ENCODE measurements at regions not wholly inside any gene's neighbourhood (a gene's known extent, or its start where the extent isn't known, plus 50 kb on each side); places are given as distances from the start of the nearest gene placed in this dataset.

DNA sequence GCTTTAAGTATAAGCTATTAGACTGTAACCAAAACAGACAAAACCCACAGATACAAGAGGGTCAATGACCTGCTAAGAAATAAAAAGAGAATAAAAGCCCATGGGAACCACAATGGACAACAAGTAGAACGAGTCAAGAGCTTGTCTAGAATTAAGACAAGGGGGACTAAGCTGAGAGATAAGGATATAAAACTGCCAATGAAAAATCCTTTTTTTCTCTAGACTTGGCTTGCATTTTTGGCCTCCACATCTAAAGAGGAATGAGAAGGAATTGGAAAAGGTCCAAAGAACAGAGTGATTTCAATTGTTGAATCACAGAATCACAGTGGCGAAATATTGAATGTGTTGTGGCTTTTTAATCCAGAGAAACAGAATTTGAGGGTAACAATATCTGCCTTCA is 135.7 kb downstream of the QDPR start:
- Histone ChIP-seq H3K27me3 (ENCODE audit: low read length) (peaks cover 13% of the 10 kb centered on the region), H3K4me3 (ENCODE audit: low read length) (no peak overlapping the region), H3K9me3 (ENCODE audit: low read length) (no peaks in the 10 kb centered on the region), H3K4me2 (ENCODE audit: low read length) (no peak overlapping the region), H3K9ac (ENCODE audit: low read length) (no peak overlapping the region), H3K4me1 (ENCODE audit: insufficient read depth, low read length) (no peaks in the 10 kb centered on the region), H3K27ac (ENCODE audit: low read length) (no peak overlapping the region), H4K20me1 (ENCODE audit: low read length) (no peaks in the 10 kb centered on the region), H3F3A (ENCODE audit: low read length, unreplicated experiment) (no peaks in the 10 kb centered on the region), H3K79me2 (ENCODE audit: low read length) (no peaks in the 10 kb centered on the region), H3K36me3 (ENCODE audit: low read depth, low read length) (no peaks in the 10 kb centered on the region), H3K9me2 (replicated peaks; ENCODE audit: low read length) (no peaks in the 10 kb centered on the region), H2AFZ (ENCODE audit: low read length) (no peak overlapping the region)
- POLR2A ChIA-PET (ENCODE audit: unreplicated experiment), result no interaction called here
- BruUV-seq (replicated peaks), result no TSS peak
- ATAC-seq (no peak), DNase-seq (no peak)
- CTCF ChIA-PET, result no interaction called here
- no peak for TF ChIP-seq EZH2phosphoT487 (IDR thresholded peaks at IDR 0.05; ENCODE audit: borderline replicate concordance, low read length)
- TF ChIP-seq, protein P1, sequence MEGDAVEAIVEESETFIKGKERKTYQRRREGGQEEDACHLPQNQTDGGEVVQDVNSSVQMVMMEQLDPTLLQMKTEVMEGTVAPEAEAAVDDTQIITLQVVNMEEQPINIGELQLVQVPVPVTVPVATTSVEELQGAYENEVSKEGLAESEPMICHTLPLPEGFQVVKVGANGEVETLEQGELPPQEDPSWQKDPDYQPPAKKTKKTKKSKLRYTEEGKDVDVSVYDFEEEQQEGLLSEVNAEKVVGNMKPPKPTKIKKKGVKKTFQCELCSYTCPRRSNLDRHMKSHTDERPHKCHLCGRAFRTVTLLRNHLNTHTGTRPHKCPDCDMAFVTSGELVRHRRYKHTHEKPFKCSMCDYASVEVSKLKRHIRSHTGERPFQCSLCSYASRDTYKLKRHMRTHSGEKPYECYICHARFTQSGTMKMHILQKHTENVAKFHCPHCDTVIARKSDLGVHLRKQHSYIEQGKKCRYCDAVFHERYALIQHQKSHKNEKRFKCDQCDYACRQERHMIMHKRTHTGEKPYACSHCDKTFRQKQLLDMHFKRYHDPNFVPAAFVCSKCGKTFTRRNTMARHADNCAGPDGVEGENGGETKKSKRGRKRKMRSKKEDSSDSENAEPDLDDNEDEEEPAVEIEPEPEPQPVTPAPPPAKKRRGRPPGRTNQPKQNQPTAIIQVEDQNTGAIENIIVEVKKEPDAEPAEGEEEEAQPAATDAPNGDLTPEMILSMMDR (conservative IDR thresholded peaks at IDR 0.05; ENCODE audit: low read depth, low read length), result no peak
- TF ChIP-seq EZH2 (IDR thresholded peaks at IDR 0.05; ENCODE audit: low read length, unreplicated experiment), result no peak
- intact Hi-C loops (cut with micrococcal nuclease), result no loop called here

DNA sequence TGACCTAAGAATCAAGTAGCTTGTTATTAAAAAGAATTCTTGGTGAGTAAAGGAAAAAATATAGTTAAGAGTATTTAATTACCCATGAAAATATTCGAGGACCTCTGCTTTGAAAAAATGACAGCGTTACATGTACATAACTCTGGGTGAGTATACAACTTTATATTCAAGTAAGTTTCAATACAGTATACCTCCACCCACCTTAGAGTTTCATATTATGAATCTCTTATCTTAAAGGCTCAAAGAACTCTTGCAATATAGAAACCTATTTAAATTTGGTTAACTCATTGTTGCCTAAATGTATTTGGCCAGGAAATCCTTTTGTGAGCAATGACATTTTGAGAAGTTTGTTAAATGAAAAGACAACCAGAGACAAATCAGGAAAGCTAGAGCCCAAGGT is 138.2 kb downstream of the QDPR start:
- Histone ChIP-seq H3K9ac (ENCODE audit: low read length) (no peak overlapping the region), H3K9me2 (replicated peaks; ENCODE audit: low read length) (no peaks in the 10 kb centered on the region), H3K27me3 (ENCODE audit: low read length) (no peaks in the 10 kb centered on the region; the same call in 1 of the 2 replicates), H3K4me2 (ENCODE audit: low read length) (no peak overlapping the region), H3F3A (ENCODE audit: low read length, unreplicated experiment) (no peaks in the 10 kb centered on the region), H2AFZ (ENCODE audit: low read length) (no peak overlapping the region), H3K36me3 (ENCODE audit: low read depth, low read length) (no peaks in the 10 kb centered on the region), H3K4me3 (ENCODE audit: low read length) (no peak overlapping the region), H3K27ac (ENCODE audit: low read length) (no peak overlapping the region), H3K4me1 (ENCODE audit: insufficient read depth, low read length) (no peaks in the 10 kb centered on the region), H4K20me1 (ENCODE audit: low read length) (no peaks in the 10 kb centered on the region), H3K79me2 (ENCODE audit: low read length) (no peaks in the 10 kb centered on the region), H3K9me3 (ENCODE audit: low read length) (no peaks in the 10 kb centered on the region)
- intact Hi-C loops (cut with micrococcal nuclease), result no loop called here
- BruUV-seq (replicated peaks), result no TSS peak
- no peak for DNase-seq
- POLR2A ChIA-PET (ENCODE audit: unreplicated experiment), result interaction anchor here (0.7 kb wide), 1 partner anchor 56 kb away, joined by 7 read pairs; no protein-coding TSS in a partner anchor
- TF ChIP-seq EZH2 (IDR thresholded peaks at IDR 0.05; ENCODE audit: low read length, unreplicated experiment) (no peak), EZH2phosphoT487 (IDR thresholded peaks at IDR 0.05; ENCODE audit: borderline replicate concordance, low read length) (no peak)
- TF ChIP-seq, protein P1 (conservative IDR thresholded peaks at IDR 0.05; ENCODE audit: low read depth, low read length), result no peak
- CTCF ChIA-PET, result no interaction called here
- no peak for ATAC-seq

DNA sequence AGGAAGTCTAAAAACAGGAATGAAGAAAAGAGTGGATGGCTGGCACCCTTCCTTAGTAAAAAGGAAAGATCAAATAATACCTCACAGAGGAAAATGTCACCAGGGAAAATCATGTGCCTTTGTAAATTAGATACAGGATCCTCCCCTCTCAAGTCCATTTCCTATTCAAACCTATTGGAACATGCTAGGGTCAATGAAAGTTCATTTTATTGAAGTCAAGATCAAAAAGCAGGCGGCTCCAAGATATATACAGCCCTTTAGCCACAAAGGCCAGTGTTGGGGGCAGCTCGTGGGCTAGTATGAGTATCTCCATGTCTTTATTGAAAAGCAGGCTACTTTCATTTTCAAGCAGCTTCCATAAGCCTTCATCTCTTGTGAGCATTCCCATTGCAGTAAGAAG is 141.1 kb downstream of the QDPR start:
- no peak overlapping the region for H3K4me2 ChIP-seq (ENCODE audit: low read length)
- no peaks in the 10 kb centered on the region for H3K4me1 ChIP-seq (ENCODE audit: insufficient read depth, low read length)
- no peaks in the 10 kb centered on the region for H3K9me3 ChIP-seq (ENCODE audit: low read length)
- intact Hi-C loops (cut with micrococcal nuclease), result no loop called here
- no peak overlapping the region for H3K27ac ChIP-seq (ENCODE audit: low read length)
- H3K36me3 ChIP-seq (ENCODE audit: low read depth, low read length), result no peaks in the 10 kb centered on the region
- CTCF ChIA-PET, result no interaction called here
- H3K79me2 ChIP-seq (ENCODE audit: low read length), result no peaks in the 10 kb centered on the region
- H3K27me3 ChIP-seq (ENCODE audit: low read length), result peaks cover 10% of the 10 kb centered on the region; the same call in 1 of the 2 replicates
- no peaks in the 10 kb centered on the region for H3F3A ChIP-seq (ENCODE audit: low read length, unreplicated experiment)
- DNase-seq, result no peak
- no peak for ATAC-seq
- H4K20me1 ChIP-seq (ENCODE audit: low read length), result no peaks in the 10 kb centered on the region
- no peak overlapping the region for H2AFZ ChIP-seq (ENCODE audit: low read length)
- no peaks in the 10 kb centered on the region for H3K9me2 ChIP-seq (replicated peaks; ENCODE audit: low read length)
- TF ChIP-seq EZH2 (IDR thresholded peaks at IDR 0.05; ENCODE audit: low read length, unreplicated experiment) (no peak), EZH2phosphoT487 (IDR thresholded peaks at IDR 0.05; ENCODE audit: borderline replicate concordance, low read length) (no peak)
- TF ChIP-seq, protein P1 (conservative IDR thresholded peaks at IDR 0.05; ENCODE audit: low read depth, low read length), result no peak
- BruUV-seq (replicated peaks), result no TSS peak
- no peak overlapping the region for H3K9ac ChIP-seq (ENCODE audit: low read length)
- POLR2A ChIA-PET (ENCODE audit: unreplicated experiment), result no interaction called here
- no peak overlapping the region for H3K4me3 ChIP-seq (ENCODE audit: low read length)
